ENCODE measurements at regions not wholly inside any gene's neighbourhood (a gene's known extent, or its start where the extent isn't known, plus 50 kb on each side); places are given as distances from the start of the nearest gene placed in this dataset.
"Not testable (repeated sequence)": the region's sequence is repeated elsewhere in the genome, so short reads cannot be mapped to it uniquely, and the experiment has no call there.

DNA sequence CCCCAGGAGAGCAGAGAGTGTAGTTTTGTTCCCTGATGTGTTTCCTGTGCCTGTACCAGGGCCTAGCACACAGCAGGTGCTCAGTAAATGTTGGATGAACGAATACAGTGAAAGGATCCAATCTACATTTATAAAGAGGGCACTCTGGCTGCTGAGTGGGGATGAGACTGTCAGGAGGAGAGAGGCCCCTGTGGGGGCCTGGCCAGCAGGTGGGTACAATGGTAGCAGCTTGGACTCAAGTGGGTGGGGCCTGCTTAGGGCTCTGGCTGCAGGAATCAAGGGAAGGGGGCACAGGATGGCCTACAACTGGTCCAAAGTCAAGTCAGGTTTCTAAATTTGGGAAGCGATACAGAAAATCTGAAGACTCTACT, 156.6 kb upstream of the GRK3 start:
- no peak overlapping the region for H3K4me3 ChIP-seq (ENCODE audit: low read depth, low read length)
- no peak for DNase-seq (ENCODE audit: low read depth)
- TF ChIP-seq, protein P1, sequence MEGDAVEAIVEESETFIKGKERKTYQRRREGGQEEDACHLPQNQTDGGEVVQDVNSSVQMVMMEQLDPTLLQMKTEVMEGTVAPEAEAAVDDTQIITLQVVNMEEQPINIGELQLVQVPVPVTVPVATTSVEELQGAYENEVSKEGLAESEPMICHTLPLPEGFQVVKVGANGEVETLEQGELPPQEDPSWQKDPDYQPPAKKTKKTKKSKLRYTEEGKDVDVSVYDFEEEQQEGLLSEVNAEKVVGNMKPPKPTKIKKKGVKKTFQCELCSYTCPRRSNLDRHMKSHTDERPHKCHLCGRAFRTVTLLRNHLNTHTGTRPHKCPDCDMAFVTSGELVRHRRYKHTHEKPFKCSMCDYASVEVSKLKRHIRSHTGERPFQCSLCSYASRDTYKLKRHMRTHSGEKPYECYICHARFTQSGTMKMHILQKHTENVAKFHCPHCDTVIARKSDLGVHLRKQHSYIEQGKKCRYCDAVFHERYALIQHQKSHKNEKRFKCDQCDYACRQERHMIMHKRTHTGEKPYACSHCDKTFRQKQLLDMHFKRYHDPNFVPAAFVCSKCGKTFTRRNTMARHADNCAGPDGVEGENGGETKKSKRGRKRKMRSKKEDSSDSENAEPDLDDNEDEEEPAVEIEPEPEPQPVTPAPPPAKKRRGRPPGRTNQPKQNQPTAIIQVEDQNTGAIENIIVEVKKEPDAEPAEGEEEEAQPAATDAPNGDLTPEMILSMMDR (conservative IDR thresholded peaks at IDR 0.05; ENCODE audit: low read depth, low read length) = no peak

DNA sequence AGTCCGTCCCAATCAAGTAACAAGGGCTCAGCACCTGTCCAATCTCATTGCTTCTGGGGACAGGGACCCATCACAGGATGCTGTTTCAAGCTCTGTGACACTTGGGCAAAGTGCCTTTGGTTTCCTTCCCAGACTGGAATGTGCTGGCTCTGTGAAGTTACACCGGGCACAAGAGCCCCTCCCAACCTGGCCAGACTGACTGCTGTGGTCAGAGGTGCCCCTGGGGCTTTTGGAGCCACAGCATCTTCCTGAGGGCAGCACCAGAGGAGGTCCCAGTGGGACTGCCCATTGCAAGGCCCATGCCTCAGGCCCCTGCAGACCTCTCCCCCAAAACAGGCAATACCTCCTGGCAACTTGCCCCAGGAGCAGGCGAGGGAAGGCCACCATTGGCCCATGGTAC, 155.2 kb upstream of the GRK3 start:
- no peak overlapping the region for H3K4me3 ChIP-seq (ENCODE audit: low read depth, low read length)
- DNase-seq (ENCODE audit: low read depth) = no peak
- TF ChIP-seq, protein P1 (conservative IDR thresholded peaks at IDR 0.05; ENCODE audit: low read depth, low read length) = no peak

DNA sequence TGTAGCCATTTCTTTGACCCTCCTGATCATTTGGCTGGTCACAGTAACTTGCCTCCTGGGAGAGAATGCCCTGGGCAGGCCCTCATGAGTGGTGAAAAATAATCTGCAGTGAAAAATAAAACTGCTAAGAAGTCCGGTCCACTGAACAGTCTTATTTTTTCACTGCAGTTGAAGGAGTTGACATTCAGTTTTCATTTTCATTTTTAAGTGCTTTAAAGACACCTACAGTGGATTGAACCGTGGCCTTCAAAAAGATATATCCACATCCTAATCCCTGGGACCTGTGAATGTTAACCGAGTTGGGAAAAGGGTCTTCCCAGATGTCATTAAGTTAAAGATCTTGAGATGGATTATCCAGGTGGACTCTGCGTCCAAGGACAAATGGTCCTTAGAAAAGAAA, 153.6 kb upstream of the GRK3 start:
- TF ChIP-seq, protein P1 (conservative IDR thresholded peaks at IDR 0.05; ENCODE audit: low read depth, low read length) = no peak
- no peak overlapping the region for H3K4me3 ChIP-seq (ENCODE audit: low read depth, low read length)
- DNase-seq (ENCODE audit: low read depth) = no peak

DNA sequence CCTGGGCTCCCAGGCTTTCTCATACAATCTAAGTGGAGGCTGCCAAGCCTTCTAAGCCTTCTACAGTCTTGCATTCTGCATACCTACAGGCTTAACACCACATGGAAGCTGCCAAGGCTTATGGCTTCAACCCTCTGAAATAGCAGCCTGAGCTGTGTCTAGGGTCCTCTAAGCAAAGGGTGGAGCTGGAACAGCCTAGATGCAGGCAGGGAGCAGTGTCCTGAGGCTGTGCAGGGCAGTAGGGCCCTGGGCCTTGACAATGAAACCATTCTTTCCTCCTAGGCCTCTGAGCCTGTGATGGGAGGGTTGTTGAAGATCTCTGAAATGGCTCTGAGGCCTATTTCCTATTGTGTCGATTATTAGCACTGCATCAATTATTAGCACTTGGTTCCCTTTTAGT, 150.9 kb upstream of the GRK3 start:
- TF ChIP-seq, protein P1 (conservative IDR thresholded peaks at IDR 0.05; ENCODE audit: low read depth, low read length) = no peak
- DNase-seq (ENCODE audit: low read depth) = no peak

DNA sequence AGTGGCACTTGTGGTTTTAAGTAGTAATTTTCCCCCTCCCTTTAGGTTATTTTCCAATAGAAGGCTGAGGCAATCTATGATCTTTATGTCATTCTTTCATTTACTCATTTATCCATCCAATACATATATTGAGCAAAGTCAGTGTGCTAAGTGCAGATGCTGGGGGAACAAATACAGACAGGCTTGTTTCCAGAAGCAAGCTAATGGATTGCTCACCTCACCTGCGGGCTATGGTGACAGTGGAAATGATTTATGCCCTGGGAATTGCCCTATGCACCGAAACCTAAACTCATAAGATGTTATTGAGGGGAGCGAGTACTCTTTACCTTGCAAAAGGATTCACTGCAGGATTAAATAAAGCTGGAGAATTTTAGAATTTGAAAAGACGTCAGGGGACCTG, 148.7 kb upstream of the GRK3 start:
- not testable (repeated sequence) for DNase-seq (ENCODE audit: low read depth); H3K4me3 ChIP-seq (ENCODE audit: low read depth, low read length)

More for the DNA sequence above, 150.9 kb upstream of the GRK3 start:
- H3K4me3 ChIP-seq (ENCODE audit: low read depth, low read length) = no peak overlapping the region

DNA sequence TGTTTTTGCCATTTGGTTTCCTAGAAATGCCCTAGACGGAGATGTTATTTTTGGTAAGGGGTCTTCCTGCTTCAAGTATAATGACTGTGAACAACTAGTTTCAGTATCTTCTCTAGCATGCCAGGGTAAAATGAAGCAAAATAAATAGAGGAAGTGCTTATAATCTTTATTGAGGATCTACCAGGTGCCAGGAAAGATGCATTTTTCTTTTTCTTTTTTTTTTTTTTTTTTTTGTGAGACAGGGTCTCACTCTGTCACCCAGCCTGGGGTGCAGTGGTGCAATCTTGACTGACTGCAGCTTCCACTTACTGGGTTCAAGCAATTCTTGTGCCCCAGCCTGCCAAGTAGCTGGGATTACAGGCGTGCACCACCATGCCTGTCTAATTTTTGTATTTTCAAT, 146.6 kb upstream of the GRK3 start:
- H3K4me3 ChIP-seq (ENCODE audit: low read depth, low read length); DNase-seq (ENCODE audit: low read depth): not testable (repeated sequence)

DNA sequence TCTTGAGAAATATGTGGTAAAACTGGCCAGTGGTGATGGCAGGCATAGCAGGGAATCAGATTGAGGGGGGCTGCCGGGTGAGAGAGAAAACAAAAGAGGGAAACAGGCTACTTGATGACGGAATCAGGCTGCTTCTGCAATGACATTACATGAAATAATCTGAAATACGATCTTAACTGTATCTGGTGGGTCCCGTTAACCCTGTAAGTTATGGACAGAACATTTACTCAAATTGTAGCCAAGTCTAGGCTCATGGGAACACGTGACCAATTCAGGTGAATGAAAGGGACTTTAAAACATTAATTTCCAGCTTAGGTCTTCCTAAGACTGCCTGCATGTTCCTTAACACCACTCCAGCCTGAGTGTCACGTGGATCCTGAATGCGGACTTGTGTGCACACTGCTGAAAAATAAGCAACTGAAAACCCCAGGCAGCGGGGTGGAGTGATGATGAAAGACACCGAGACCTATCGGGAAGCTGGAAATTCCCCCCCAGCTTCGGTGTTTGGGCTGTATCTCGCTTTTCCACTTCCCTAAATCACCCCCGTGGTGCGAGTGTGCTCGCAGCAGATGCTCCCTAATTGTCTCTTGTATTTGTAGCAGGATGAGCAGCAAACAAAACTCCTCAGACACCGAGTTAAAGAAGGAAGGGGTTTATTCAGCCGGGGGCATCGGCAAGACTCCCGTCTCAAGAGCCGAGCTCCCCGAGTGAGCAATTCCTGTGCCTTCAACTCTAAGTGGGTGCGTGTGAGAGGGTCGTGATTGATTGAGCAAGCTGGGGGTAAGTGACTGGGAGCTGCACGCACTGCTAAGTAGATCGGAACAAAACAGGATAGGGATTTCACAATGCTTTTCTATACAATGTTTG, 145.0 kb upstream of the GRK3 start:
- H3K4me3 ChIP-seq (ENCODE audit: low read depth, low read length) = peak overlapping the region; percentile 20
- TF ChIP-seq, protein P1 (conservative IDR thresholded peaks at IDR 0.05; ENCODE audit: low read depth, low read length) = no peak
- DNase-seq (ENCODE audit: low read depth) = peak; percentile 52

DNA sequence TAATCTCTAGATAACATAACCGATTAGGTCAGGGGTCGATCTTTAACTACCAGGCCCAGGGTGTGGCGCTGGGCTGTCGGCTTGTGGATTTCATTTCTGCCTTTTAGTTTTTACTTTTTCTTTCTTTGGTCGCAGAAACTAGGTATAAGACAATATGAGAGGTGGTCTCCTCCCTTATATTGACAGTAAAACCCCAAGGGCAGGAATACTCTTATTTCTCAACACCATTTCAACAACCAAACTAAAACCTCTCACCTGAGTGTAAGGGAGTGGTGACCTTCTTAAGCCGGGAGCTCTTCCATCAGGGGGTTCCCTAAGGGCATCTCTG, 144.4 kb upstream of the GRK3 start:
- DNase-seq (ENCODE audit: low read depth); H3K4me3 ChIP-seq (ENCODE audit: low read depth, low read length): not testable (repeated sequence)
